K562 (cell line): ENCODE measurements at regions not wholly inside any gene's neighbourhood (a gene's known extent, or its start where the extent isn't known, plus 50 kb on each side); places are given as distances from the start of the nearest gene placed in this dataset.

ENCODE experiments used
- ATAC-seq: fragments of 200-7000 bp; cut with Tn5 transposase; 3 replicates; pipeline ENCODE4 v1.9.1; 2020; ENCODE audit warnings: moderate library complexity
- BruUV-seq: library from RNA; stranded (reverse); fragments of 400-500 nt; replicated peaks from 2 replicates; lab custom pipeline; 2021; lab: Mats Ljungman, UMichigan
- CTCF ChIA-PET: fragments of 300-600 bp; formaldehyde crosslinking; extraction: SDS; loops from one replicate; lab custom pipeline; 2021; ENCODE audit warnings: low intra/inter-chr PET ratio; lab: Yijun Ruan, JAX
- POLR2A ChIA-PET: fragments of 300-600, 350-650 bp; sonication (Branson Sonifier 250); formaldehyde crosslinking; extraction: SDS; loops from one replicate; lab custom pipeline; 2021; ENCODE audit warnings: antibody characterized with exemption, inconsistent platforms; lab: Yijun Ruan, JAX
- DNase-seq, 4 experiments: peaks; one replicate each; pipeline versions ENCODE4 v3.0.0 to v3.0.0-alpha.2; 2011 to 2018; ENCODE audit warnings: low spot score in 3 of 4, mixed read lengths in 3 of 4; ENCODE audit errors: extremely low read depth in 1 of 4
- FAIRE-seq: peaks from 2 replicates; lab custom pipeline; 2011; peaks lifted over from hg19 to GRCh38; lab: Jason Lieb, UNC
- H2AFZ ChIP-seq: 2 replicates; pipeline ENCODE4 v1.6.0; 2011; ENCODE audit warnings: low read depth, low read length, control low read depth, inconsistent platforms
- H3K27ac ChIP-seq: fragments of 200-600 bp; 3 replicates; pipeline ENCODE4 v1.8.0; 2011; ENCODE audit warnings: low read depth, mild to moderate bottlenecking, control low read depth, inconsistent platforms, low read length, moderate library complexity, mixed read lengths; ENCODE audit errors: extremely low read depth
- H3K27me3 ChIP-seq, 2 experiments: fragments of 300-600 bp in 1 of 2; 2 replicates in 1 of 2; 3 replicates in 1 of 2; pipeline versions ENCODE4 v1.6.0 to v1.8.0; 2011; ENCODE audit warnings: inconsistent platforms in 2 of 2, low read length in 2 of 2, mild to moderate bottlenecking in 1 of 2, mixed read lengths in 1 of 2, moderate library complexity in 1 of 2; ENCODE audit not compliant: control insufficient read depth in 2 of 2, insufficient read depth in 2 of 2
- H3K36me3 ChIP-seq: fragments of 300-600 bp; 3 replicates; pipeline ENCODE4 v1.8.0; 2011; ENCODE audit warnings: mild to moderate bottlenecking, low read length, inconsistent platforms; ENCODE audit not compliant: control insufficient read depth, insufficient read depth
- H3K4me1 ChIP-seq, 2 experiments: fragments of 200-600 bp in 1 of 2; replicated peaks in 1 of 2; 2 replicates in 1 of 2; 3 replicates in 1 of 2; pipeline versions ENCODE4 v1.5.1 to v1.8.0; 2011; ENCODE audit warnings: inconsistent platforms in 2 of 2, low read length in 2 of 2, mild to moderate bottlenecking in 1 of 2, mixed read lengths in 1 of 2, moderate library complexity in 1 of 2; ENCODE audit not compliant: control insufficient read depth in 2 of 2, insufficient read depth in 2 of 2
- H3K4me2 ChIP-seq: 2 replicates; pipeline ENCODE4 v1.6.1; 2011; ENCODE audit warnings: low read length, control low read depth, inconsistent platforms, mixed read lengths; ENCODE audit not compliant: insufficient read depth
- H3K4me3 ChIP-seq: fragments of 200-600 bp; sonication (generic), shearing (Covaris generic); 2 replicates; pipeline ENCODE4 v1.5.1; 2016; ENCODE audit warnings: control low read depth, inconsistent platforms
- H3K79me2 ChIP-seq: fragments of 200-600 bp; 3 replicates; pipeline ENCODE4 v1.8.0; 2011; ENCODE audit warnings: low read length, inconsistent platforms; ENCODE audit not compliant: control insufficient read depth, insufficient read depth
- H3K9ac ChIP-seq, 2 experiments: 2 replicates each; pipeline versions ENCODE4 v1.6.0 to v1.6.1; 2011; ENCODE audit warnings: low read depth in 2 of 2, low read length in 2 of 2, control low read depth in 1 of 2, inconsistent platforms in 1 of 2, mild to moderate bottlenecking in 1 of 2, mixed read lengths in 1 of 2; ENCODE audit not compliant: insufficient read depth in 1 of 2
- H3K9me1 ChIP-seq: one replicate; pipeline ENCODE4 v1.6.0; 2011; ENCODE audit warnings: inconsistent platforms, mild to moderate bottlenecking, low read length, moderate library complexity; ENCODE audit not compliant: control insufficient read depth, insufficient read depth
- H3K9me3 ChIP-seq: replicated peaks from 2 replicates; pipeline ENCODE4 v1.5.1; 2011; ENCODE audit warnings: low read depth, low read length, inconsistent platforms; ENCODE audit not compliant: control insufficient read depth, insufficient read depth
- H4K20me1 ChIP-seq: replicated peaks from 2 replicates; pipeline ENCODE4 v1.6.1; 2011; ENCODE audit warnings: low read length, inconsistent platforms, mixed read lengths; ENCODE audit not compliant: control insufficient read depth, insufficient read depth
- HDAC6 ChIP-seq: IDR thresholded peaks from 2 replicates; pipeline ENCODE4 v1.6.1; 2012; ENCODE audit warnings: low read depth, mild to moderate bottlenecking, control low read depth, inconsistent platforms, low read length, moderate library complexity
- HNRNPUL1 ChIP-seq: fragments of 200-400 bp; formaldehyde crosslinking; IDR thresholded peaks from 2 replicates; pipeline ENCODE4 v1.6.1; 2017; ENCODE audit warnings: low read length
- KLF13 ChIP-seq: fragments of 450-650 bp; IDR thresholded peaks from 2 replicates; pipeline ENCODE4 v1.6.1; 2016; ENCODE audit warnings: missing genetic modification characterization, low read depth, mild to moderate bottlenecking, missing compliant biosample characterization, moderate library complexity, borderline replicate concordance
- MYNN ChIP-seq, 2 experiments: sonication (generic); formaldehyde crosslinking in 1 of 2; IDR thresholded peaks; 2 replicates each; pipeline versions ENCODE4 v1.5.0 to v1.6.1; 2016 to 2020; ENCODE audit warnings: antibody characterized with exemption in 1 of 2, missing genetic modification reagents in 1 of 2
- NFIX ChIP-seq: fragments of 250-450 bp; sonication (Bioruptor Pico); IDR thresholded peaks from 2 replicates; pipeline ENCODE4 v1.4.0; 2020; ENCODE audit warnings: low read depth, mild to moderate bottlenecking, moderate library complexity
- NR0B1 ChIP-seq: fragments of 450-650 bp; IDR thresholded peaks from one replicate; pipeline ENCODE4 v1.6.1; 2018; ENCODE audit warnings: mild to moderate bottlenecking, moderate library complexity; ENCODE audit not compliant: partially characterized antibody
- PRPF4 ChIP-seq: fragments of 200-400 bp; formaldehyde crosslinking; IDR thresholded peaks from one replicate; pipeline ENCODE4 v1.6.1; 2017; ENCODE audit warnings: low read length, low read depth, mild to moderate bottlenecking; ENCODE audit not compliant: insufficient read depth, poor library complexity, severe bottlenecking
- RBBP5 ChIP-seq: fragments of 200-600 bp; sonication (generic); IDR thresholded peaks from 2 replicates; pipeline ENCODE4 v1.6.1; 2012; ENCODE audit warnings: borderline replicate concordance, mild to moderate bottlenecking, low read length, control low read depth, inconsistent platforms; ENCODE audit not compliant: insufficient read depth, poor library complexity, severe bottlenecking
- STAT5B ChIP-seq: fragments of 250-450 bp; sonication (Bioruptor Pico); IDR thresholded peaks from 2 replicates; pipeline ENCODE4 v1.8.0; 2021; ENCODE audit warnings: mild to moderate bottlenecking, inconsistent platforms
- WHSC1 ChIP-seq: IDR thresholded peaks from one replicate; pipeline ENCODE4 v1.6.1; 2012; ENCODE audit warnings: low read length, control low read depth, inconsistent platforms
- in situ Hi-C: fragments of 300-500 bp; cut with MboI; formaldehyde crosslinking; loops from 4 replicates; pipeline ENCODE4 v1.15.0; 2018; ENCODE audit warnings: inconsistent platforms, mixed read lengths
- intact Hi-C: fragments of 100-400 bp; cut with micrococcal nuclease; formaldehyde crosslinking; loops from 2 replicates; pipeline ENCODE4 v1.14.2; 2022

- H3K27ac ChIP-seq = no peak overlapping the region
- H3K36me3 ChIP-seq = no peaks in the 10 kb centered on the region
- H4K20me1 ChIP-seq = no peaks in the 10 kb centered on the region
- BruUV-seq = no TSS peak
- DNase-seq (no peak), ATAC-seq (no peak), FAIRE-seq (no peak)
- CTCF ChIA-PET = no interaction called here
- intact Hi-C loops = no loop called here
- H3K4me3 ChIP-seq = no peak overlapping the region
- H3K9me3 ChIP-seq = no peaks in the 10 kb centered on the region
- TF ChIP-seq STAT5B (CRISPR knock-in tag) (no peak), HDAC6 (no peak), WHSC1 (no peak), RBBP5 (no peak), NFIX (no peak), HNRNPUL1 (no peak), MYNN (IDR thresholded peaks at IDR 0.05) (no peak), MYNN (CRISPR knock-in tag; IDR thresholded peaks at IDR 0.05) (no peak), KLF13 (tag) (no peak), NR0B1 (no peak), PRPF4 (no peak)
- H3K4me2 ChIP-seq = no peak overlapping the region
- no peaks in the 10 kb centered on the region for H3K9me1 ChIP-seq
- H3K9ac ChIP-seq = no peak overlapping the region
- POLR2A ChIA-PET = no interaction called here
- H3K4me1 ChIP-seq = no peaks in the 10 kb centered on the region
- H3K27me3 ChIP-seq = no peaks in the 10 kb centered on the region
- in situ Hi-C loops = no loop called here
- H2AFZ ChIP-seq = no peak overlapping the region
- H3K79me2 ChIP-seq = no peaks in the 10 kb centered on the region
Observed at GRCh38 chr3:78076379-78076778, 1036.5 kb downstream of the ROBO2 start.
